A673 (cell line): ENCODE measurements at regions not wholly inside any gene's neighbourhood (a gene's known extent, or its start where the extent isn't known, plus 50 kb on each side); places are given as distances from the start of the nearest gene placed in this dataset.

Experiments
- EZH2 ChIP-seq: fragments of 200-600 bp; sonication (generic); IDR thresholded peaks from 2 replicates; pipeline ENCODE4 v1.6.1; 2017; ENCODE audit warnings: borderline replicate concordance, low read depth, mild to moderate bottlenecking, mixed read lengths, antibody characterized with exemption, low read length; ENCODE audit not compliant: poor library complexity, severe bottlenecking
- TF ChIP-seq, protein P1 (sequence below): fragments of 300-800, 200-600 bp; sonication (generic); conservative IDR thresholded peaks from 2 replicates; pipeline ENCODE4 v1.5.1; 2017; ENCODE audit warnings: low read depth, mild to moderate bottlenecking, antibody characterized with exemption, low read length, moderate library complexity, mixed read lengths

- TF ChIP-seq, protein P1, sequence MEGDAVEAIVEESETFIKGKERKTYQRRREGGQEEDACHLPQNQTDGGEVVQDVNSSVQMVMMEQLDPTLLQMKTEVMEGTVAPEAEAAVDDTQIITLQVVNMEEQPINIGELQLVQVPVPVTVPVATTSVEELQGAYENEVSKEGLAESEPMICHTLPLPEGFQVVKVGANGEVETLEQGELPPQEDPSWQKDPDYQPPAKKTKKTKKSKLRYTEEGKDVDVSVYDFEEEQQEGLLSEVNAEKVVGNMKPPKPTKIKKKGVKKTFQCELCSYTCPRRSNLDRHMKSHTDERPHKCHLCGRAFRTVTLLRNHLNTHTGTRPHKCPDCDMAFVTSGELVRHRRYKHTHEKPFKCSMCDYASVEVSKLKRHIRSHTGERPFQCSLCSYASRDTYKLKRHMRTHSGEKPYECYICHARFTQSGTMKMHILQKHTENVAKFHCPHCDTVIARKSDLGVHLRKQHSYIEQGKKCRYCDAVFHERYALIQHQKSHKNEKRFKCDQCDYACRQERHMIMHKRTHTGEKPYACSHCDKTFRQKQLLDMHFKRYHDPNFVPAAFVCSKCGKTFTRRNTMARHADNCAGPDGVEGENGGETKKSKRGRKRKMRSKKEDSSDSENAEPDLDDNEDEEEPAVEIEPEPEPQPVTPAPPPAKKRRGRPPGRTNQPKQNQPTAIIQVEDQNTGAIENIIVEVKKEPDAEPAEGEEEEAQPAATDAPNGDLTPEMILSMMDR: no peak
- no peak for TF ChIP-seq EZH2
Measured at GRCh38 chr3:18077128-18077840, 334.9 kb upstream of the TBC1D5 start.
